Prostate gland (tissue), 2 donors: ENCODE measurements at regions not wholly inside any gene's neighbourhood (a gene's known extent, or its start where the extent isn't known, plus 50 kb on each side); places are given as distances from the start of the nearest gene placed in this dataset.

Experiments used
- CTCF ChIP-seq, 4 experiments: fragments of 200-600 bp in 2 of 4; fragments of 450-650 bp in 2 of 4; sonication (generic) in 2 of 4; IDR thresholded peaks; 1 replicate in 3 of 4; 2 replicates in 1 of 4; pipeline ENCODE4 v1.5.1; 2016 to 2019; ENCODE audit warnings: antibody characterized with exemption in 4 of 4, mild to moderate bottlenecking in 2 of 4, moderate library complexity in 2 of 4
- POLR2A ChIP-seq: fragments of 450-650 bp; IDR thresholded peaks from one replicate; pipeline ENCODE4 v1.6.1; 2016; ENCODE audit warnings: antibody characterized with exemption, mild to moderate bottlenecking

- TF ChIP-seq CTCF (IDR thresholded peaks at IDR 0.05), result no peak
- no peak for TF ChIP-seq POLR2A
Measured at GRCh38 chr16:87108941-87109340, 208.3 kb downstream of the C16orf95 start.
